Fibroblast of skin of scalp (primary cell): ENCODE measurements at regions not wholly inside any gene's neighbourhood (a gene's known extent, or its start where the extent isn't known, plus 50 kb on each side); places are given as distances from the start of the nearest gene placed in this dataset.
"Not testable (repeated sequence)": the region's sequence is repeated elsewhere in the genome, so short reads cannot be mapped to it uniquely, and the experiment has no call there.

ENCODE experiments used
- DNase-seq: peaks from one replicate; pipeline ENCODE4 v3.0.0-alpha.2; 2013

DNA sequence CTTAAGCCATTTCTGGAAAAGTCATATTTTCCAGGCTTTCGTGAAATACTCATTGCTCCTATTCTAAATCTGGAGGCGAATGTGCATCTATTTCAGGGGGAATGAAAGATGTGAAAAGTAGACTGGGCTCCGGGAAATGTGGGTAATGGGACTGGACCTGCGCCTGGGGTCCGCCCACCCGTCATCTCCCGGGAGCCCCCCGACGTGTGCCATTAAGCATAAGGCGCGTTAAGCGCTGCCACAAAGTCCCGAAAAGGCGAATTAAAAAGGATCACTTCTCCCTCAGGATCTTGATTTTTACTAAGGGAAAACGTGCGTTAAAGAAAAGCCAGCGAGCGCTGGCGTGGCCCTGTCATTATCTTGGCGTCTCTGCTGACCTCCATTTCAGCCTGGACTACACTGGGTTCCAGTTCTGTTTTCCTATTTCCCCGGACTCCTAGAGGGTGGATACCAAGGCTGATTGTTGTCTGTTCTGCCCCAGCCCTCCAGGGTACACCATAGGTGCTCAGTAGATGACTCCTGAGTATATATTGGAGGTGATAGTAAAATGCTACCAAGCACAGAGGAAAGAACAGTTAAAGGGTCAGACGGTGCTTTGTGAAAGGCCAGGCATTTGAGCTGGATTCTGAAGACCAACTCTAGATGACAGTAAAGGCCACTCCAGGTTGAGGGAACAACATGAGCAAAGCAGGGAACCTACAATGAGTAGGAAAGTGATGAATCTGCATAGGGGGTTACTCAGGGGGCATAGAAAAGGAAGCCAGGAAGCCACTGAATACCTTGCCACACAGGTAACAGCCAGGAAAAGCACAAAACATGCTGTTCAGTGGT is 89.2 kb upstream of the ARID1B start:
- DNase-seq: peak; percentile 34

DNA sequence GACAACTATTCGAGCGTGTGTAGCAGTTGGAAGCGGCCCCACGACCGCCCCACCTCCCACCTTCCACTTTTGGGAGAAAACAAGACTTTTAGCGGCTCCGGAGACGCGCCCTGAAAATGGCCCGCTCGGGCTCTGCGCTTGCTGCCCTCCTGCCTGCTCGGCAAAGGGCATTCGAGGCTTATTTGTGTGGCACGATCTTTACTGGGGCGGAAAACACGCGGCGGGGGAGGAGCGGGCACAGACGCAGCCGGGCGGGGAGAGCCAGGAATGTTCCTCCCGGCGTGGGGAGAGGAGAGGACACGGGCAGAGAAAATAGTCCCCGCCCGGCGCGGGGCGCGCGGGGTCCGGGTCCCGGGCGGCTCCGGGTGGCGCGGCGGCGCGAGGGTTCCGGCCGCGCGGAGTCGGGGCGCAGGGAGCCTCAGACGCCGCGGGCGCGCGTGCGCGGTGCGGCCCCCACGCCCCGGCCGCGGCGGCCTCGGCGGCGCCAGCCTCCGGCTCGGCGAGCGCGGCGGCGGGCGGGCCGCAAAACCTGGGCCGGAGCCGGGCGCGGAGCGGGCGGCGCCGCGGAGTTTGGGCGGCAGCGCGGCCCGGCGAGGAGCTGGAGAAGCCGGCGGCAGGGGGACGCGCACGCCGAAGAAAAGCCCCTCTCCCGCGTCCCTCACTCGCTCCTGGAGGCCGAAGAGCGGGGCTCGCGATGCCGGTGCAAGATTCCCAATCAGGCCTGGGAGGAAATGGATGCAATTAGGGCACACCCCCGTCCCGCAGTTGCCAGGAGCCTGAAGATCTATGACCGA is 90.0 kb upstream of the ARID1B start:
- DNase-seq: peak; percentile 91

DNA sequence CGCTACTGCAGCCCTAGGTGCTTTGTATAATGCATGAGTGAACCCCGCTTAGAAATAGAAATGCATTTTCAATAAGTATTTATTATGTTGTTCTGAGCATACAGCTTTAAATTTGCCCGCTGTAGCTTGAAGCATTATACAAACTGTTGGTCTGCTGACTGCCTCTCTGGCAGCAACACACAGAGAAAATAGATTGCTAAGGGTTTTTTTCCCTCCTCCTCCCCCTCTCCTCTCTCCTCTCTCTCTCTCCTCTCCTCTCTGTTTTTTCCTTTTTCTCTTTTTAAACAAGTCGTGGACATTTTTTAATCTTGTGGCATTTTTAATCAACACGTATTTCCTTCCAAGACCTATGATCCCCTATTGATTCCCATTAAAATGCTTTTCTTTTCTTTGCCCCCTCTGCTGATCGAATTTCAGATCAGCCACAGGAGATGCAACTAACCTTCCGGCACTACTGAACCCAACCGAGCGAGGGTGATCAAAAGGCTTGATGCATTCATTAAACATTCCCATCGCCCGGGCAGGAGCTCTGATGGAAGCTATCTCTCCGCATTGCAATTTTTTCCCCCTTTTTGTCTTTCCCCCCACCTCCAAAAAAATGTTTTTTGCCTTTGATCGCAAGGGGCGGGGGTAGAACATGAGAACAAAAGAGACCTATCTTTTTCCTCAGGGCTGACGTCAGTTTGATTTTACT is 90.7 kb upstream of the ARID1B start:
- no peak for DNase-seq

DNA sequence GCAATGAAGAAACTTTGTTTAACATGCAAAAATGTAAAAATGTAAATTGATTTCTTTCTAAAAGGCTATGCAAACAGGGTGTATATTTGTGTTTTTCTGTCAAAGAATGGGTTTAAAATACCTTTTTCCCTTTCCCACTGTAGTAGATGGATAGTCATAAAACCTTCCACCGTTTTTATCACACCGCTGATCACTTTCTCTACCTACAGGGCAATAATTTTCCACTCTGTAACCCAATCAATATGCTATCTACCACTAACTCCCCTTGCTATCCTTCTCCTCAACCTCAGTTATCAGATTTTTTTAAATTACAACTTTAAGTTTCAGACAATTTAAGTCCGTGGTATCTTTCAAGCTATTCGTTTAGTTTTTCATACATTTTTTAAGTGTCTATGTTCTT is 91.4 kb upstream of the ARID1B start:
- DNase-seq: no peak

DNA sequence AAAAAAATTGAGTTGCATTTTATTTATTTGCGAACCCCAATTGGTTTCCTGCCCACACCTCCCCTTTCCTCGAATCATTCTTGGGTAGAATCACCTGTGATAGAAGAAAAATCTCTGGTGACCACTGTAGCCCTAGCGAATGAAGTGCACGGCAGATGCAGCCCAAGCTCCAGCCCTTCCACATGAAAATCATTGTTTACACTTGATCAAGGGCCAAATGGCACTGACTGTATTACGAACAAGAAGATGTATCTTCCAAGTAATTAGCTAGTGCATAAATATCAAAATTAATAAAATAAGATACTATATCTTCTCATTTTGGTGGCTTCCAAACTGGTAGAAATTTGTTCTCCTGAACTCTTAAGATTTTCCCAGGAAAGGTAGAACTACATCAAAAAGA is 93.4 kb upstream of the ARID1B start:
- no peak for DNase-seq

DNA sequence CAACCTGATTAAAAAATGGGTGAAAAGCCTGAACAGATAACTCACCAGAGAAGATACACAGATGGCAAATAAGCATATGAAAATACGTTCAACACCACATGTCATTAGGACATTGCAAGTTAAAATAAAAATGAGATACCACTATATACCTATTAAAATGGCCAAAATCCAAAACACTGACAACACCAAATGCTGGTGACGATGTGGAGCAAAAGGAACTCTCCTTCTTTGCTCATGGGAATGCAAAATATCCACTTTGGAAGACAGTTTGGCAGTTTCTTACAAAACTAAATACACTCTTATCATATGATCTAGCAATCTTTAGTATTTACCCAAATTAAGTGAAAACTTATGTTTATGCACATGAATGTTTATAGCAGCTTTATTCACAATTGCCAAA is 100.5 kb upstream of the ARID1B start:
- no peak for DNase-seq

DNA sequence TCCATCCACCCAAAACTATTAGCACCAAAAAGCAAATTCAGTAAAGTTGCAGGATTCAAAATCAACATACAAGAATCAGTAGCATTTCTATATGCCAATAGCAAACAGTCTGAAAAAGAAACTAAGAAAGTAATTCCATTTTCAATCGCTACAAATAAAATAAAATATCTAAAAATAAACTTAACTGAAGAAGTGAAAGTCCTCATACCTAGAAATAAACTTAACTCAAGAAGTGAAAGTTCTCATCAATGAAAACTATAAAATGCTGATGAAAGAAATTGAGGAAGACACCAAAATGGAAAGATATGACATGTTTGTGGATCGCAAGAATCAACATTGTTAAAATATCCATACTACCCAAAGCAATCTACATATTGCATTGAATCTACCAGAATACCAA is 103.0 kb upstream of the ARID1B start:
- no peak for DNase-seq

DNA sequence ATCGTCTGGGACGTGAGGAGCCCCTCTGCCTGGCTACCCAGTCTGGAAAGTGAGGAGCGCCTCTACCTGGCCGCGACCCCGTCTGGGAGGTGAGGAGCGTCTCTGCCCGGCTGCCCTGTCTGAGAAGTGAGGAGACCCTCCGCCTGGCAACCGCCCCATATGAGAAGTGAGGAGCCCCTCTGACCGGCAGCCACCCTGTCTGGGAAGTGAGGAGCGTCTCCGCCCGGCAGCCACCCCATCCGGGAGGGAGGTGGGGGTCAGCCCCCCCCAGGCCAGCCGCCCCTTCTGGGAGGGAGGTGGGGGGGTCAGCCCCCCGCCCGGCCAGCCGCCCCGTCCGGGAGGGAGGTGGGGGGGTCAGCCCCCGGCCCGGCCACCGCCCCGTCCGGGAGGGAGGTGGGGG is 107.1 kb upstream of the ARID1B start:
- DNase-seq: not testable (repeated sequence)

DNA sequence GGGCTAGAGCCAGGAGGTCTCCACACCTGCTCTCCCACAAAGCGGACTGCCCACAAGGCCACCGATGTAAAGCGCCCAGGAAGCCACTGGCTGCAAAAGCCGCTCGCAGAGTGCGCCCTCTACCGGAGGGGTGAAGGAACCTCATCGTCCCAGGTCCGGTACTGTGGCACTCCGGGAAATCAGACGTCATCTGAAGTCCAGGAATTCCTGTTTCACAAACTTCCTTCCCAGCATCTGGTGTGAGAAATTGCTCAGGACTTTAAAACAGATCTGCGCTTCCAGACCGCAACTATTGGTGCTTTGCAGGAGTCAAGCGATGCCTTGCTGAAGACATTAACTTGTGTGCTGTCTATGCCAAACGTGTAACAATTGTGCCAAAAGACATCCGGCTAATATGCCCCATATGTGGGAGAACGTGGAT is 115.1 kb upstream of the ARID1B start:
- DNase-seq: peak; percentile 92

DNA sequence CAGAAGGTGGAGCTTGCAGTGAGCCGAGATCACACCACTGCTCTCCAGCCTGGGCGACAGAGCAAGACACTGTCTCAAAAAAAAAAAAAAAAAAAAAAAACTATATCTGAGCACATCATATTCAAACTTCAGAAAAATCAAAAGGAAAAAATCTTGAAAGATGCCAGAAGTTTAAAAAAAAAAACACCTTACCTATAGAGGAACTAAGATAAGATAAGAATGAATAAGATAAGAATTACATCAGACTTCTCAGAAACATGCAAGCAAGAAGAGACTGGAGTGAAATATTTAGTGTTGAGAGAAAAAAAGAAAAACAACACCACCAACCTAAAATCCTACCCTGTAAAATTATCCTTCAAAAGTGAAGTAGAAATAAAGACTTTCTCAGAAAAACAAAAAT is 116.8 kb upstream of the ARID1B start:
- no peak for DNase-seq

DNA sequence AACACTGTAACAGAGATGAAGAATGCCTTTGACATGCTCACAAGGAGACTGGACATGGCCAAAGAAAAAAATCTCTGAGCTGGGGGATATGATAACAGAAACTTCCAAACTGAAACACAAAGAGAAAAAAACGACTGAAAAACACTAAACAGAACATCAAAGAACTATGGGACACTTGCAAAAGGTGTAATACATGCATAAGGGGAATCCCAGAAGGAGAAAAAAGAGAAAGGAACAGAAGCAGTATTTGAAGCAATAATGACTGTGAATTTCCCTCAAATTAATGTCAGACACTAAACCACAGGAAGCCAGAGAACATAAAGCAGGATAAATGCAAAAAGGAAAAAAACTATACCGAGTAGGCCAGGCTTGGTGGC is 117.4 kb upstream of the ARID1B start:
- no peak for DNase-seq

DNA sequence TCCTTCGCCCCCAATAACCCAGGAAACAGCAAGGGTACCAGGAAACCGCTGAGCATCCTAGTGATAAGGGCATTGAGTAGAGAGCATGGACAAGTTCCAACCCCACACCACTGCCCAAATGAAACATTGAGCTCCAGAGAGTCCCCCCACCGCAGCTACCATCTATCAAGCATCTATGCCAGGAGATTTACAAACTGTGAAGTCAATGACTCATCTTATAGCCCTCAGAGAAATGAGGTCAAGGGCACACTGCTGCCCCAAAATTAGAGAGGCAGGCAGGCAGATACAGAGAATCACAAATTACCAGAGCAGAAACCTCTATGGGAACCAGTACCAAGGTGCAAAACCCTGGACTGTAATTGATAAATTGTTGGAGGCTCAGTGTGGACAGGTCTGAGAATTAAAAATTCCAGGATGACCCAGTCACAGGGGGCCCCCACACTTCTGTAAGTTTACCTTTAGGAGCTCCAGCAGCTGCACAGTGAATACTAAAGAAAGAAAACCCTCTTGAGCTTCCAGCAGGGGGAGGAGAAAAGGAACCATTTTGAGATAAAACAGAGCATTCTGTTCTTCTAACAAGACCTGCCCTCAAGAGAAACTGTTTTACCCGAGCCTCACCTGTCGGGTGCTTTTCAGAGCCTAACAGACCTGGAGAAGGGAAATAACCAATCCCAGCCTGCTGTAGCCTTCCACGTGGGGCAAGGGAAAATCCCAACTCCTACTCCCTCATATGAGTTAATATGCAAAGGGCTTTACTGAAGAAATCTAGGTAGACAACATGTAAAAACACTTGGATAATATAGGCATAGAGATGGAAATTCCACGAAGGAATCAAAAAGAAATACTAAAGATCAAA is 118.0 kb upstream of the ARID1B start:
- DNase-seq: no peak

DNA sequence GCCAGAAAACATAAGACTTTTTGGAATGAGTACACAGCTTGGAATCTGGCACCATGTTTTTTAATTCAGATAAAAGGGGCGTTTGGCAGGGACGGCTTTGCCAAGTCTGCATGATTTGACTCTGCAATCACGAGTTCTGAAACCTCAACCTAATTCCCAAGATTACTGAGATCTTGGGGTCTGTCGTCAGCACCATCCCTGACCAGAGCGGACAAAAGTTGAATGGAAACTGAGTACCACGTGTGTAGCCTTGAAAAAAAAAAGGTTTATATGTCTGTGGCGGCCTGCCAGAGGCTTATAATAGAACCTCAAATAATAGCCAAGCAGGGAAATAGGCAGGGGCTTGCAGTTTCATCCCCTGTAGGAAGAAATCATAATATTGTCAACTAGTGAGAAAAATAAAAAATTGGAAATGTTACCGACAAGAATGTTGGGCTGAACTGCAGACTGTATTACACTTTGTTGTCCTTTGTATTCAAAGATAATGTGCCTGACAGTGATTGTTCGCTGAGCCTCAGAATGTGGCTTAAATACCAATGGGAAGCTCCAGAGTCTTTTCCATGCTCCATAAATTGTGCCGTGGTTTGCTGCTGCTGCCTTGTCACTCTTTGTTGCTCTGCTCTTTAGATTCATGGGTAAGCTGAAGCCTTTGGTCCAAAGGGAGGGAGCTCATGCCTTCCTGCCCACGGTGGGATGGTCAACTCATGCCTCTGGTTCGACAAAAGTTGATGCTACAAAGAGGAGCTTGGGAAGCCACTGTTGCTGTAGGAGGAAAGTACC is 118.8 kb upstream of the ARID1B start:
- peak; percentile 92 for DNase-seq

DNA sequence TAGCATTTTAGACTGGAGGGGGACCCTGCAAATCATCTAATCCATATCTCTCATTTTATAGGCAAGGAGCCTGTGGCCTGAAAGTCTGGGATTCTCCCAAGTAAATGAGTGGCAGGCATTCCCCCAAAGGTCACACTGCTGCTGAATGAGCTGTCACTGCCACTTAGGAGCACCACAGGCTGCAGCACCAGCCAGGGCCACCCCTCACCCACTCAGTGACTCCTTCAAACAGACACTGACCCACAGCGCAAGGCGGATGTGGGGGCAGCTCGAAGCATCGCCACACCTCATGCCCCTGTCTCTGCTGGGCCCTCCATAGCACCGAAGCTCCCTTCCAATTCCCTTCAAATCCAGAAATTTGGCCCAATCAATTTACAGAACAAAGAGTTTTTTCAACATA is 119.9 kb upstream of the ARID1B start:
- no peak for DNase-seq

DNA sequence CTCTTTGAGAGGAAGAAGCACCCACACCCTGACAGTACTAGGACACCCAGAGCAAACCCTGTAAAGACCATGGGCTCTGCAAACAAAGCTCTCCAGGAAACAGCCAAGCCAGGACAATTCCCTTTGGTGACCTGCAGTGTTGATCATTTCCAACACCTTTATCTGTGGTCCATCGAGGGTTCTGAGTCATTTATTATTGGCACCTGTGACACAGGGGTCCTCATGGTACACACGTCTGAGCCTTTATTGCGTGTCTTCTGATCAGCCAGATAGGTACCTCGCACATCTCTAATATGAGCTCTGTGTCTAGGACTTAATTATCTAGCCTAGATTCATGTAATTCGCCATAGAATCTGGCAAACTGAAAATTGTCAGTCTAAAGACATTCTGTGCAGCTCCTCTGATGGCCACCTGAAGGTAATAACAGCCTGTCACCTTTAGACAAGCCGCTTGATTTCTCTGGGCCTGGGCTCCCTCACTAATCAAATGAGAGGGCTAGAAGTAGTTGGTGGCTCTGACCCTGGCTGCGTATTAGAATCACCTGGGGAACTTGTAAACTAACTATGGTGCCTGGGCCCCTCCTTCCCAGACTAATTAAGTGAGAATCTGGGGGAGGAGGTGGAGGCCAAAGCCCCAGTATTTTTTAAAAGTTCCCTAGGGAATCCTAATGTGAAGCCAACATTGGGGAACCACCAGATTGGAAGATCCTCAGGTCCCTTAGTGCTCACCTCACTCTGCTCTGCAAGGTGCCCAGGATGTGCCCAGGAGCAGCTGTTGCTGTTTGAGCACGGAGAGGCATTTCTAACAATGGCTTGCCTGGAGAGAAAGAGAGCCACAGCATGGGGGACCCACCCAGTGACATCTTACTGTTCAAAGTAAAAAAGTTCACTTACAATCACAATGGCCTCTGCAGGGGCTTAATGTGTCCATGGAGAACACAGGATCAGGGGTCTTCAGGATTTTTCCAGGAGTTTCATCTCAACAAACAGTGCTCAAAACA is 122.0 kb upstream of the ARID1B start:
- DNase-seq: no peak

DNA sequence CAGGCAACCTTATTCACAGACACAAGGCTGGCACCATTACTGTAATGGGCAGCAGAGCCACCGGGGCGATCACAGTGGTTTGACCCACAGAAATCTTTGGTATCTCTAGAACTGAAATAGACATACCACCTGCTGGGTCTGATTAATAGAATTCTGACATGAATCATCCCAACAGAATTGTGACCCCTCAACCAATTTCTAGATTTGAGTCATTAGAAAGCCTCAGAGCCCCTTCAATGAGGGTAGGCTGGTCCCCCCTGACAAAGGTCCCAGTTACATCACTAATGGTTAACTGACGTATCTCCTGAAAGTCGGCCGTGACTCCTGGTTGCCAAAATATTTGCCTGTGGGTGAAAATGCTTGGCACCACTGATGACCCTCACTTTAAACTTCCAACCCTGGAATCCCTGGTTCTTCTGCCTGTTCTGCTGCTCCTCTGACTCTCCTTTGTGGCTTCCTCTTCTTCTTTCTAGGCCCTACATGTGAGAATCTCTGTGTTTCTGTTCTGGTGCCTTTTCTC is 124.9 kb upstream of the ARID1B start:
- no peak for DNase-seq

DNA sequence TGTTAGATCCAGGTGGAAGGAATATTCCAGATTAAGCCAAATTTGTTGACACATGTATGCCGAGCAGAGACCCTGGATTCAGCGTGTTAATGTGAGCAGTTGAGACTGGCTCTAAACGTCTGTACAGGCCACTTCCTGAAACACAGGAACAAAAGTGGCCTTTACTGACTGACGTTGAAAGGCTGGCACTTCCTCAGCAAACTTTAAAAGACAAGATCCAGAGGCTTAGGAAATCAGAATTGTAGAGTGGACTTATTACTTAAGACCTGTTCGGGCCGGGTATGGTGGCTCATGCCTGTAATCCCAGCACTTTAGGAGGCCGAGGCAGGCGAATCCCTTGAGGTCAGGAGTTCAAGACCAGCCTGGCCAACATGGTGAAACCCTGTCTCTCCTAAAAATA is 125.7 kb upstream of the ARID1B start:
- no peak for DNase-seq

DNA sequence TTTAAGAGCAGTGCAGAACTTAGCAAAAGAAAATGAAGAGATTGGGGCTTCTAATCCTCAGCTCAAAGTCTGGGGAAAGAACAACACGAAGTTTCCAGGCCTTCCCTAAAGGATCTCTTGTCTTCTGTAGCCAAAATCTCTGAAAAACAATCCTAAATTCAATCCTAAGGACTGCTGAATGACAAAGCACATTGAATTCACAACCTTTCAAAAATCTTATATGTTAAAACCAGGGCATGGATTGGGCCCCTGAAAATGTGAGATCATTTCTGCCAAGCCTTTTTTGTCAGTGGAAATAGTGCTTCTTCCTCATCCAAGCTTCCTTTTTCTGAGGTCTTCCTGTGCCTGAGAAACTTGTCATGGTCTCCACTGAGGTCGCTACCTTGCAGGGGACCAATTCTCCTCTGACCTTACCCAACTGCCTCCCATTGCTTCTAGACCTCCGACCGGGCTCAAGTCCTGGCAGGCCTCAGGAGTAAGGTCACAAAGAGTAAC is 126.2 kb upstream of the ARID1B start:
- DNase-seq: no peak

DNA sequence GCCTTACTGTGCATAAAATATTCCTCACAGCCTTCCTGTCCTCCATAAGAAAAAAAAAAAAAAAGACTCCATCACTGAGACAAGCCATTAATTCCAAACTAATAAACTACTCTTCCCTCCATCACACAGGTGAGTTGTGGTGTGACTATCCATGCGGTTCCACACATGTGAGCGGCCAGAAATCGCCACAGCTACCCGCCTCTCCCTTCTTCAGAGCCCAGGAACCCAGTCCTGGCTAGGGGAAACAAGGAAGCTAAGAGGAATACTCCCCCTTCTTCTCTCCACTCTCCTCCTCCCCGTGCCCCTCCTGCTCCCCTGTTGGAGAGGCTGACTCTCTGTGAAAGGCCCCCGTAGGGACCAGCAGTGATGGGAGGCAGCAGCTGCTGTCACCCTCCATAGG is 128.6 kb upstream of the ARID1B start:
- no peak for DNase-seq

DNA sequence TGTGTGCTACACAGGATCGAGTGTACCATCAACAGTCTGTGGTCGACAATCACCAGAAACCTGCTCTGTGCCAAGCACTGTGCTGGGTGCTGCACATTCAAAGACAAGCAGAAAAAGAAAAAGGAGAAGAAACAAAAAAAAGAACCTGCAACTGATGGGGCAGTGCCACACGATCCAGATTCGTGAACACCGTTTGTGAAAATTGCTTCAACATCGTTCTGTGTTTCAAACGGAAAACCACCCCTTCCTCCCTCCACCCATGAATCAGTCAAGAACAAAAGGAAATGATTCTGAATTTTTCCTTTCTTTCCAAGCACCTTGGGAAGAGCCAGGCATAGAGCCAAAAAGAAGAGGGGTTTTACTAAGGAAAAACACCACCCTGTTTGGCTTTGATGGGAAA is 129.2 kb upstream of the ARID1B start:
- DNase-seq: no peak
